ENCODE measurements at regions not wholly inside any gene's neighbourhood (a gene's known extent, or its start where the extent isn't known, plus 50 kb on each side); places are given as distances from the start of the nearest gene placed in this dataset.

- no peak for TF ChIP-seq CBX8 (IDR thresholded peaks at IDR 0.05; ENCODE audit: borderline replicate concordance, low read depth, low read length)
- TF ChIP-seq YY1 (IDR thresholded peaks at IDR 0.05; ENCODE audit: low read depth, low read length): no peak
- no peak for TF ChIP-seq CBX5 (IDR thresholded peaks at IDR 0.05; ENCODE audit: low read depth, low read length)
- no peak for TF ChIP-seq CEBPB (IDR thresholded peaks at IDR 0.05; ENCODE audit: low read depth, low read length)
- TF ChIP-seq TAF1 (IDR thresholded peaks at IDR 0.05; ENCODE audit: low read depth, low read length): no peak
- TF ChIP-seq BCL11A (IDR thresholded peaks at IDR 0.05; ENCODE audit: low read depth in 2 of 2, low read length in 2 of 2): no peak
Measured at GRCh38 chr11:134640536-134640935, 228.5 kb upstream of the B3GAT1 start (continued).
